ENCODE measurements at regions not wholly inside any gene's neighbourhood (a gene's known extent, or its start where the extent isn't known, plus 50 kb on each side); places are given as distances from the start of the nearest gene placed in this dataset.

DNA sequence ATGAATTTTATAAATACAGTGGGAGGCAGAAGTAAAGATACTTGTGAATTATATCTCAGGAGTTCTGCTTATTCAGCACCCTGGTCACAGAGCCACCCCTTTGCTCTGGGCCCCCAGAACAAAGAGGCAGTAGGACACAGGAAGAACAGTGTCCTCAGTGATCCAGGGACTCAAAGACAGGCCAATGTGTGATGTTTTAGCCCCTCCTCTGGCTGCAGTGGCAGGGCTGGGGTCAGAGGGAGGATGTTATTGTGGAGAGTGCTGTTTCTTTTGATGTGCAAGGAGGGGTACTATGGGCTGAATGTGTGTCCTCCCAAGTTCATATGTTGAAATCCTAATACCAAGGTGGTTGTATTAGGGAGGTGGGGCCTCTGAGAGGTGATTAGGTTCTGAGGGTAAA, 74.1 kb upstream of the MAP3K7 start:
- no peaks in the 10 kb centered on the region for H3K27me3 ChIP-seq (ENCODE audit: control insufficient read depth in 5 of 5, insufficient read depth in 4 of 5, low read length in 5 of 5)
- H3K36me3 ChIP-seq (ENCODE audit: control insufficient read depth in 5 of 5, insufficient read depth in 5 of 5, low read length in 5 of 5) = no peaks in the 10 kb centered on the region
- peaks cover 0 to 7% (median 4%) of the 10 kb centered on the region in 5 donors for H3K9me3 ChIP-seq (ENCODE audit: control insufficient read depth in 5 of 5, low read length in 5 of 5)
- no peak overlapping the region for H3K9ac ChIP-seq (ENCODE audit: low read length in 5 of 5)
- H3K27ac ChIP-seq (ENCODE audit: low read depth, low read length) = no peak overlapping the region
- no peaks in the 10 kb centered on the region for H3K4me1 ChIP-seq (ENCODE audit: control insufficient read depth in 5 of 5, insufficient read depth in 5 of 5, low read length in 5 of 5)
- no peak overlapping the region for H3K4me3 ChIP-seq (ENCODE audit: low read depth in 1 of 5, low read length in 5 of 5)

- H3K9ac ChIP-seq (ENCODE audit: low read length in 5 of 5) = no peak overlapping the region
- H3K4me3 ChIP-seq (ENCODE audit: low read depth in 1 of 5, low read length in 5 of 5) = no peak overlapping the region
- H3K9me3 ChIP-seq (ENCODE audit: control insufficient read depth in 5 of 5, low read length in 5 of 5) = peaks cover 0 to 6% (median 4%) of the 10 kb centered on the region in 5 donors
- no peaks in the 10 kb centered on the region for H3K36me3 ChIP-seq (ENCODE audit: control insufficient read depth in 5 of 5, insufficient read depth in 5 of 5, low read length in 5 of 5)
- H3K4me1 ChIP-seq (ENCODE audit: control insufficient read depth in 5 of 5, insufficient read depth in 5 of 5, low read length in 5 of 5) = no peaks in the 10 kb centered on the region
- no peaks in the 10 kb centered on the region for H3K27me3 ChIP-seq (ENCODE audit: control insufficient read depth in 5 of 5, insufficient read depth in 4 of 5, low read length in 5 of 5)
- no peak overlapping the region for H3K27ac ChIP-seq (ENCODE audit: low read depth, low read length)
Observed at GRCh38 chr6:90658497-90658896, 71.6 kb upstream of the MAP3K7 start.

- no peak overlapping the region for H3K27ac ChIP-seq (ENCODE audit: low read depth, low read length)
- no peaks in the 10 kb centered on the region for H3K36me3 ChIP-seq (ENCODE audit: control insufficient read depth in 5 of 5, insufficient read depth in 5 of 5, low read length in 5 of 5)
- no peak overlapping the region for H3K9ac ChIP-seq (ENCODE audit: low read length in 5 of 5)
- no peaks in the 10 kb centered on the region for H3K27me3 ChIP-seq (ENCODE audit: control insufficient read depth in 5 of 5, insufficient read depth in 4 of 5, low read length in 5 of 5)
- no peak overlapping the region for H3K4me3 ChIP-seq (ENCODE audit: low read depth in 1 of 5, low read length in 5 of 5)
- no peaks in the 10 kb centered on the region for H3K4me1 ChIP-seq (ENCODE audit: control insufficient read depth in 5 of 5, insufficient read depth in 5 of 5, low read length in 5 of 5)
- H3K9me3 ChIP-seq (ENCODE audit: control insufficient read depth in 5 of 5, low read length in 5 of 5) = no peaks in the 10 kb centered on the region
Observed at GRCh38 chr6:90656325-90656724, 69.5 kb upstream of the MAP3K7 start.

GRCh38 chr6:90654806-90655205, 67.9 kb upstream of the MAP3K7 start:
- H3K9ac ChIP-seq (ENCODE audit: low read length in 5 of 5) = no peak overlapping the region

DNA sequence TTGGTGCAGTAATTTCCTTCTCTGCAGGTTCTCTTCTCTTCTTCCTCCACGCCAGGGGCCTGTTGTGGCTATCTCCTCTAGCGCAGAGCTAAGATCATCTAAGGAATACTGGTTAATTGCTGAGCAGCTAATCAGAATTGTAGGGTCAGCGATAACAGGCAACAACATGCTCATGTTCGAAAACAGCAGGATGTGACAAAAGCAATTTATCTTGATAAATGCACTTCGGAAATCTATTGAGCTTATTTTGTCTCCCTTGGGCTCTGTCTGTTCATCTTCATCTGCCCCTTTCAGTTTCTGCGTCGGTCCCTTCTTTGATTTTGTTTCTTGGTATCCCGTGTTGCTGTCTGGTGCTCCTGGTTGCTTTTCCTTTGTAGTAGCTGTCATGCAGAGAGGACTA, 67.3 kb upstream of the MAP3K7 start:
- Histone ChIP-seq H3K4me1 (ENCODE audit: control insufficient read depth in 5 of 5, insufficient read depth in 5 of 5, low read length in 5 of 5) (no peaks in the 10 kb centered on the region), H3K9me3 (ENCODE audit: control insufficient read depth in 5 of 5, low read length in 5 of 5) (no peaks in the 10 kb centered on the region), H3K36me3 (ENCODE audit: control insufficient read depth in 5 of 5, insufficient read depth in 5 of 5, low read length in 5 of 5) (no peaks in the 10 kb centered on the region), H3K4me3 (ENCODE audit: low read depth in 1 of 5, low read length in 5 of 5) (no peak overlapping the region), H3K27ac (ENCODE audit: low read depth, low read length) (no peak overlapping the region), H3K9ac (ENCODE audit: low read length in 5 of 5) (no peak overlapping the region), H3K27me3 (ENCODE audit: control insufficient read depth in 5 of 5, insufficient read depth in 4 of 5, low read length in 5 of 5) (no peaks in the 10 kb centered on the region)

More at GRCh38 chr6:90654806-90655205, 67.9 kb upstream of the MAP3K7 start:
- no peaks in the 10 kb centered on the region for H3K27me3 ChIP-seq (ENCODE audit: control insufficient read depth in 5 of 5, insufficient read depth in 4 of 5, low read length in 5 of 5)
- no peak overlapping the region for H3K27ac ChIP-seq (ENCODE audit: low read depth, low read length)
- H3K4me3 ChIP-seq (ENCODE audit: low read depth in 1 of 5, low read length in 5 of 5) = no peak overlapping the region
- H3K36me3 ChIP-seq (ENCODE audit: control insufficient read depth in 5 of 5, insufficient read depth in 5 of 5, low read length in 5 of 5) = no peaks in the 10 kb centered on the region
- no peaks in the 10 kb centered on the region for H3K9me3 ChIP-seq (ENCODE audit: control insufficient read depth in 5 of 5, low read length in 5 of 5)
- H3K4me1 ChIP-seq (ENCODE audit: control insufficient read depth in 5 of 5, insufficient read depth in 5 of 5, low read length in 5 of 5) = no peaks in the 10 kb centered on the region

- H3K4me1 ChIP-seq (ENCODE audit: control insufficient read depth in 5 of 5, insufficient read depth in 5 of 5, low read length in 5 of 5) = no peaks in the 10 kb centered on the region
- no peak overlapping the region for H3K9ac ChIP-seq (ENCODE audit: low read length in 5 of 5)
- H3K9me3 ChIP-seq (ENCODE audit: control insufficient read depth in 5 of 5, low read length in 5 of 5) = no peaks in the 10 kb centered on the region
- no peaks in the 10 kb centered on the region for H3K27me3 ChIP-seq (ENCODE audit: control insufficient read depth in 5 of 5, insufficient read depth in 4 of 5, low read length in 5 of 5)
- H3K27ac ChIP-seq (ENCODE audit: low read depth, low read length) = no peak overlapping the region
- H3K4me3 ChIP-seq (ENCODE audit: low read depth in 1 of 5, low read length in 5 of 5) = no peak overlapping the region
- H3K36me3 ChIP-seq (ENCODE audit: control insufficient read depth in 5 of 5, insufficient read depth in 5 of 5, low read length in 5 of 5) = no peaks in the 10 kb centered on the region
Observed at GRCh38 chr6:90653750-90654149, 66.9 kb upstream of the MAP3K7 start.

DNA sequence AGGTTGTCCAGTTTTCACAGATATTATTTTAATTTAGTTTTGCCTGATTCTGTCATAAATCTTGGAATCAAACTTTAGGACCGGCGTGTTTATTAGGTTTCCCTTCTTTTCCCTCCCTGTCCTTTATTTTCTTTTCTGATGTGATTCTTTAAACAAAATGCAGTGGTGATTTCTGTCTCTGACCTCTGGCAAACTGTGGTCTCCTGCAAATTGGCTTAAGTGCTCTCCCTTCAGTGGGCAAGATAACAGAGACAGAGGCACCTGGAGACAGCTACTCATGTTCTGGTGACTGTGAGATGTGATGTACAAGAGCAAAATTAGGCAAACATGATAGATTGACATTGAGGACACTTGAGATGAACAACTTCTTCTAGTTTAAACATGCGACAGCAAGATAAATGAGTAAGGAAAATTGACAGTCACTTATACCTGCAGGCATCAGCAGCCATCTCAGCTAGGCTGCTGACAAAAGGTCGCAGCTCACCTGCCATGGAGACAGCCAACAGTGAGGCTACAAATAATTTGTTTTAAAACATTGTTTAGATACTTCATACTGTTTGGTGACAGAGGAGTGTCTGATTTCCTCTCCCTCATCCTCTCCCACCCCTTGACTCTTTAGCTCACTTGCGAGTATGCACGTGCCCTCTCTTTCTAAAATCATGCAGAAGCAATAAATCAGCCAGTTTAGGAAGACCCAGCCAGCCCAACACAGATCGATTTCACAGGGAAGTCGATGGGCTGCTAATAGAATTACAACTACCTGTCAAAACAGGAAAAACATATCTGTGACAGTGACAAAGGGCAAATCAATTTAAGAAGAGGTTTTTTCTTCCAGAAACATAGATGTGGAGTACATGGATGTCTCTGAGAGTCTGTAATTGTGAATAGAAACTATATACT, 63.4 kb upstream of the MAP3K7 start:
- no peaks in the 10 kb centered on the region for H3K36me3 ChIP-seq (ENCODE audit: control insufficient read depth in 5 of 5, insufficient read depth in 5 of 5, low read length in 5 of 5)
- no peaks in the 10 kb centered on the region for H3K27me3 ChIP-seq (ENCODE audit: control insufficient read depth in 5 of 5, insufficient read depth in 4 of 5, low read length in 5 of 5)
- H3K27ac ChIP-seq (ENCODE audit: low read depth, low read length) = no peak overlapping the region
- H3K9ac ChIP-seq (ENCODE audit: low read length in 5 of 5) = no peak overlapping the region
- no peaks in the 10 kb centered on the region for H3K9me3 ChIP-seq (ENCODE audit: control insufficient read depth in 5 of 5, low read length in 5 of 5)
- no peak overlapping the region for H3K4me3 ChIP-seq (ENCODE audit: low read depth in 1 of 5, low read length in 5 of 5)
- H3K4me1 ChIP-seq (ENCODE audit: control insufficient read depth in 5 of 5, insufficient read depth in 5 of 5, low read length in 5 of 5) = no peaks in the 10 kb centered on the region

- no peaks in the 10 kb centered on the region for H3K27me3 ChIP-seq (ENCODE audit: control insufficient read depth in 5 of 5, insufficient read depth in 4 of 5, low read length in 5 of 5)
- H3K9ac ChIP-seq (ENCODE audit: low read length in 5 of 5) = no peak overlapping the region
- H3K4me1 ChIP-seq (ENCODE audit: control insufficient read depth in 5 of 5, insufficient read depth in 5 of 5, low read length in 5 of 5) = no peaks in the 10 kb centered on the region
- no peak overlapping the region for H3K27ac ChIP-seq (ENCODE audit: low read depth, low read length)
- no peaks in the 10 kb centered on the region for H3K36me3 ChIP-seq (ENCODE audit: control insufficient read depth in 5 of 5, insufficient read depth in 5 of 5, low read length in 5 of 5)
- H3K9me3 ChIP-seq (ENCODE audit: control insufficient read depth in 5 of 5, low read length in 5 of 5) = no peaks in the 10 kb centered on the region
- H3K4me3 ChIP-seq (ENCODE audit: low read depth in 1 of 5, low read length in 5 of 5) = no peak overlapping the region
Observed at GRCh38 chr6:90648873-90649272, 62.0 kb upstream of the MAP3K7 start.

GRCh38 chr6:90646940-90647339, 60.1 kb upstream of the MAP3K7 start:
- Histone ChIP-seq H3K27me3 (ENCODE audit: control insufficient read depth in 5 of 5, insufficient read depth in 4 of 5, low read length in 5 of 5) (no peaks in the 10 kb centered on the region), H3K9me3 (ENCODE audit: control insufficient read depth in 5 of 5, low read length in 5 of 5) (no peaks in the 10 kb centered on the region), H3K9ac (ENCODE audit: low read length in 5 of 5) (no peak overlapping the region)

GRCh38 chr6:90645634-90646033, 58.8 kb upstream of the MAP3K7 start:
- H3K27ac ChIP-seq (ENCODE audit: low read depth, low read length) = no peak overlapping the region
- H3K9ac ChIP-seq (ENCODE audit: low read length in 5 of 5) = no peak overlapping the region
- no peaks in the 10 kb centered on the region for H3K9me3 ChIP-seq (ENCODE audit: control insufficient read depth in 5 of 5, low read length in 5 of 5)
- H3K36me3 ChIP-seq (ENCODE audit: control insufficient read depth in 5 of 5, insufficient read depth in 5 of 5, low read length in 5 of 5) = no peaks in the 10 kb centered on the region
- no peaks in the 10 kb centered on the region for H3K4me1 ChIP-seq (ENCODE audit: control insufficient read depth in 5 of 5, insufficient read depth in 5 of 5, low read length in 5 of 5)
- no peak overlapping the region for H3K4me3 ChIP-seq (ENCODE audit: low read depth in 1 of 5, low read length in 5 of 5)
- no peaks in the 10 kb centered on the region for H3K27me3 ChIP-seq (ENCODE audit: control insufficient read depth in 5 of 5, insufficient read depth in 4 of 5, low read length in 5 of 5)

More at GRCh38 chr6:90646940-90647339, 60.1 kb upstream of the MAP3K7 start:
- Histone ChIP-seq H3K4me1 (ENCODE audit: control insufficient read depth in 5 of 5, insufficient read depth in 5 of 5, low read length in 5 of 5) (no peaks in the 10 kb centered on the region), H3K36me3 (ENCODE audit: control insufficient read depth in 5 of 5, insufficient read depth in 5 of 5, low read length in 5 of 5) (no peaks in the 10 kb centered on the region), H3K4me3 (ENCODE audit: low read depth in 1 of 5, low read length in 5 of 5) (no peak overlapping the region), H3K27ac (ENCODE audit: low read depth, low read length) (no peak overlapping the region)

Data from subcutaneous abdominal adipose tissue (tissue), 5 donors.